OCI-LY7 (cell line): ENCODE measurements at regions not wholly inside any gene's neighbourhood (a gene's known extent, or its start where the extent isn't known, plus 50 kb on each side); places are given as distances from the start of the nearest gene placed in this dataset.

ENCODE experiments used
- BruUV-seq: library from RNA; stranded (reverse); fragments of 400-500 nt; replicated peaks from 2 replicates; lab custom pipeline; 2021; lab: Mats Ljungman, UMichigan
- CTCF ChIA-PET: fragments of 300-600 bp; sonication (Branson Sonifier 250); formaldehyde crosslinking; loops from one replicate; lab custom pipeline; 2022; ENCODE audit warnings: antibody characterized with exemption; ENCODE audit not compliant: unreplicated experiment; lab: Charles Lee
- POLR2A ChIA-PET: fragments of 300-600 bp; sonication (Branson Sonifier 250); formaldehyde crosslinking; loops from one replicate; lab custom pipeline; 2022; ENCODE audit warnings: antibody characterized with exemption; lab: Charles Lee
- DNase-seq: peaks from one replicate; pipeline ENCODE4 v3.0.0-alpha.2; 2015; ENCODE audit warnings: low spot score
- H2AFZ ChIP-seq: fragments of 200-600 bp; sonication (generic), shearing (Covaris generic); 2 replicates; pipeline ENCODE4 v1.6.1; 2014; ENCODE audit warnings: mild to moderate bottlenecking, antibody characterized with exemption, low read length, moderate library complexity
- H3K27ac ChIP-seq: fragments of 200-600 bp; sonication (generic); 2 replicates; pipeline ENCODE4 v1.5.1; 2014; ENCODE audit warnings: mixed run types, low read depth, mild to moderate bottlenecking, moderate library complexity, low read length, inconsistent platforms; ENCODE audit not compliant: poor library complexity, severe bottlenecking
- H3K36me3 ChIP-seq: fragments of 200-600 bp; sonication (generic); 2 replicates; pipeline ENCODE4 v1.6.1; 2014; ENCODE audit warnings: mild to moderate bottlenecking, antibody characterized with exemption, low read length, moderate library complexity, mixed read lengths; ENCODE audit not compliant: insufficient read depth
- H3K4me1 ChIP-seq: fragments of 200-600 bp; sonication (generic); 2 replicates; pipeline ENCODE4 v1.5.1; 2014; ENCODE audit warnings: mild to moderate bottlenecking, low read length; ENCODE audit not compliant: insufficient read depth, poor library complexity, severe bottlenecking
- H3K4me2 ChIP-seq: fragments of 200-600 bp; sonication (generic); 2 replicates; pipeline ENCODE4 v1.6.1; 2014; ENCODE audit warnings: mild to moderate bottlenecking, low read length
- H3K4me3 ChIP-seq: fragments of 200-600 bp; sonication (generic); 2 replicates; pipeline ENCODE4 v1.5.1; 2014; ENCODE audit warnings: mild to moderate bottlenecking, low read depth, low read length; ENCODE audit not compliant: poor library complexity, severe bottlenecking
- H3K79me2 ChIP-seq: fragments of 200-600 bp; sonication (generic); 2 replicates; pipeline ENCODE4 v1.6.1; 2016; ENCODE audit warnings: low read depth, mild to moderate bottlenecking, low read length, moderate library complexity, mixed read lengths; ENCODE audit not compliant: insufficient read depth
- H3K9me2 ChIP-seq: fragments of 200-600 bp; sonication (generic); 2 replicates; pipeline ENCODE4 v1.6.1; 2016; ENCODE audit warnings: mild to moderate bottlenecking, low read length, mixed read lengths; ENCODE audit not compliant: insufficient read depth
- H3K9me3 ChIP-seq: fragments of 200-600 bp; sonication (generic); 2 replicates; pipeline ENCODE4 v1.6.1; 2014; ENCODE audit warnings: mild to moderate bottlenecking, mixed run types, low read length, mixed read lengths
- H4K20me1 ChIP-seq: fragments of 200-600 bp; sonication (generic); 2 replicates; pipeline ENCODE4 v1.6.1; 2014; ENCODE audit warnings: mild to moderate bottlenecking, antibody characterized with exemption, low read length, moderate library complexity, mixed read lengths; ENCODE audit not compliant: insufficient read depth
- EZH2phosphoT487 ChIP-seq: fragments of 200-600 bp; sonication (generic); IDR thresholded peaks from 2 replicates; pipeline ENCODE4 v1.6.1; 2018; ENCODE audit warnings: low read depth, borderline replicate concordance, mild to moderate bottlenecking, mixed run types, antibody characterized with exemption, low read length, moderate library complexity, mixed read lengths
- intact Hi-C: fragments of 100-400 bp; cut with micrococcal nuclease; formaldehyde crosslinking; loops from one replicate; pipeline ENCODE4 v1.10.0; 2022; ENCODE audit not compliant: unreplicated experiment
- TF ChIP-seq, protein P1 (sequence below): fragments of 200-600 bp; sonication (generic); conservative IDR thresholded peaks from 2 replicates; pipeline ENCODE4 v1.5.1; 2014; ENCODE audit warnings: mild to moderate bottlenecking, antibody characterized with exemption, low read length, moderate library complexity, mixed read lengths

GRCh38 chr6:10081957-10082356 is 332.9 kb downstream of the TFAP2A start:
- Histone ChIP-seq H4K20me1 (no peaks in the 10 kb centered on the region), H3K36me3 (no peaks in the 10 kb centered on the region), H3K9me3 (no peaks in the 10 kb centered on the region), H2AFZ (no peak overlapping the region), H3K27ac (no peak overlapping the region), H3K4me2 (no peak overlapping the region), H3K4me1 (no peaks in the 10 kb centered on the region), H3K79me2 (no peaks in the 10 kb centered on the region), H3K4me3 (no peak overlapping the region), H3K9me2 (no peaks in the 10 kb centered on the region)
- DNase-seq = no peak
- BruUV-seq = no TSS peak
- TF ChIP-seq EZH2phosphoT487 = no peak
- TF ChIP-seq, protein P1, sequence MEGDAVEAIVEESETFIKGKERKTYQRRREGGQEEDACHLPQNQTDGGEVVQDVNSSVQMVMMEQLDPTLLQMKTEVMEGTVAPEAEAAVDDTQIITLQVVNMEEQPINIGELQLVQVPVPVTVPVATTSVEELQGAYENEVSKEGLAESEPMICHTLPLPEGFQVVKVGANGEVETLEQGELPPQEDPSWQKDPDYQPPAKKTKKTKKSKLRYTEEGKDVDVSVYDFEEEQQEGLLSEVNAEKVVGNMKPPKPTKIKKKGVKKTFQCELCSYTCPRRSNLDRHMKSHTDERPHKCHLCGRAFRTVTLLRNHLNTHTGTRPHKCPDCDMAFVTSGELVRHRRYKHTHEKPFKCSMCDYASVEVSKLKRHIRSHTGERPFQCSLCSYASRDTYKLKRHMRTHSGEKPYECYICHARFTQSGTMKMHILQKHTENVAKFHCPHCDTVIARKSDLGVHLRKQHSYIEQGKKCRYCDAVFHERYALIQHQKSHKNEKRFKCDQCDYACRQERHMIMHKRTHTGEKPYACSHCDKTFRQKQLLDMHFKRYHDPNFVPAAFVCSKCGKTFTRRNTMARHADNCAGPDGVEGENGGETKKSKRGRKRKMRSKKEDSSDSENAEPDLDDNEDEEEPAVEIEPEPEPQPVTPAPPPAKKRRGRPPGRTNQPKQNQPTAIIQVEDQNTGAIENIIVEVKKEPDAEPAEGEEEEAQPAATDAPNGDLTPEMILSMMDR = no peak
- CTCF ChIA-PET = no interaction called here
- POLR2A ChIA-PET = interaction anchor here (0.6 kb wide), 1 partner anchor 122 kb away, joined by 4 read pairs; no protein-coding TSS in a partner anchor
- intact Hi-C loops = no loop called here

DNA sequence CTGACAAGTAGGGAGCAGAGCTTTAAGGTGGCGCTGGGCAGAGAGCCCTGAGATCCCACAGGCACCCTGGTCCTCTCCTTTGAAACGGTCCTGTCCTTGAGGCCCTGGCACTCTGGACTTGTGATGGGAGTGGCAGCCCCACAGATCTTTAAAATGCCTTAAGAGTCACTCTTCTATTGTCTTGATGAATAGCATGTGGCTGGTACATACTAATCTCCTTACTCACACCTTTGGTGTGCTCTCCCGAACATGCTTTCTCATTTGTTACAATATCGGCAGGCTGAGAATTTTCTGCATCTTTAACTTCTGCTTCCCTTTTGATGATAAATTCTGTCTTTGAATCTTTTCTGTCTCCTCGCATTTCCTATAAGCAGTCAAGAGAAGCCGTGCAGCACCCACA is 333.8 kb downstream of the TFAP2A start:
- Histone ChIP-seq H3K4me2 (no peak overlapping the region), H3K36me3 (no peaks in the 10 kb centered on the region), H3K4me3 (no peak overlapping the region), H3K4me1 (no peaks in the 10 kb centered on the region), H3K9me3 (no peaks in the 10 kb centered on the region), H3K79me2 (no peaks in the 10 kb centered on the region), H4K20me1 (no peaks in the 10 kb centered on the region), H2AFZ (no peak overlapping the region), H3K9me2 (no peaks in the 10 kb centered on the region), H3K27ac (no peak overlapping the region)
- intact Hi-C loops = no loop called here
- no TSS peak for BruUV-seq
- POLR2A ChIA-PET = no interaction called here
- TF ChIP-seq EZH2phosphoT487 = no peak
- TF ChIP-seq, protein P1 = no peak
- no peak for DNase-seq
- CTCF ChIA-PET = no interaction called here

DNA sequence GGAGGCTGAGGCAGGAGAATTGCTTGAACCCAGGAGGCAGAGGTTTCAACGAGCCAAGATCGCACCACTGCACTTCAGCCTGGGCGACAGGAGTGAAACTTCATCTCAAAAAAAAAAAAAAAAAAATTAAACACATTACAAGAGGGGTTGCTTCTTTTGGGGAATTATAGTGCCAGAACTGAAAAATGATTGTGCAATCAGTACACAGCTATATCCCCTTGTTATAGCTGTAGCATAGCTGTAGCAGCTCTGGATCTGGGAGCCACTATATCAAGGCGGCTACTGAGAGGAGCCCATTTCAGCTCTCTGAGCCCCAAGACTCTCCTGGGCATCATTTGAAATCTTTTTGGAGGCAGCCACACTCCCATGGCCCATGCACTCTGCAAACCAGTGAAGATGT is 334.3 kb downstream of the TFAP2A start:
- no peak for DNase-seq
- Histone ChIP-seq H3K27ac (no peak overlapping the region), H3K4me1 (no peaks in the 10 kb centered on the region), H3K4me3 (no peak overlapping the region), H3K36me3 (no peaks in the 10 kb centered on the region), H2AFZ (no peak overlapping the region), H3K79me2 (no peaks in the 10 kb centered on the region), H3K4me2 (no peak overlapping the region), H3K9me3 (no peaks in the 10 kb centered on the region), H4K20me1 (no peaks in the 10 kb centered on the region), H3K9me2 (no peaks in the 10 kb centered on the region)
- no TSS peak for BruUV-seq
- CTCF ChIA-PET = no interaction called here
- intact Hi-C loops = no loop called here
- POLR2A ChIA-PET = interaction anchor here (1.0 kb wide), 1 partner anchor 8 kb away, joined by 3 read pairs; no protein-coding TSS in a partner anchor
- TF ChIP-seq, protein P1 = no peak
- TF ChIP-seq EZH2phosphoT487 = no peak
